ENCODE measurements at regions not wholly inside any gene's neighbourhood (a gene's known extent, or its start where the extent isn't known, plus 50 kb on each side); places are given as distances from the start of the nearest gene placed in this dataset.

DNA sequence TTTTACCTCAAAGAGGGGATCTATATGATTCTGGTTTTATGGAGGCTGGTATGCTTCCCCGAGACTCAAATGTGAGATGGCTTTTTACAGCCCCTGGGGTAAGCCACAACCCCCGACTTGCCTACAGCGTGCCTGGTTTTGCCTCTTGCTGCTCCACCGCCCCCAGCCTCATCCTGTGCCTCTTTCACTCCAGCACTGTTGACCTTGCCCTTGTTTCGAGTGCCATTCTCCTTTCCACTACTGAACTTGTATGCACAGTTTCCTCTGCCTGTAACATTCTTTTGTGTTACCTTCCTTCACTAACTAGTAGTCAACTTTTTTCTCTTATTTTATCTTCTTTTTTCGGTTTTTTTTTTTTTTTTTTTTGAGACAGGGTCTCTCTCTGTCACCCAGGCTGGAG lies 219.0 kb upstream of the ZBED5 start:
- DNase-seq = no peak

DNA sequence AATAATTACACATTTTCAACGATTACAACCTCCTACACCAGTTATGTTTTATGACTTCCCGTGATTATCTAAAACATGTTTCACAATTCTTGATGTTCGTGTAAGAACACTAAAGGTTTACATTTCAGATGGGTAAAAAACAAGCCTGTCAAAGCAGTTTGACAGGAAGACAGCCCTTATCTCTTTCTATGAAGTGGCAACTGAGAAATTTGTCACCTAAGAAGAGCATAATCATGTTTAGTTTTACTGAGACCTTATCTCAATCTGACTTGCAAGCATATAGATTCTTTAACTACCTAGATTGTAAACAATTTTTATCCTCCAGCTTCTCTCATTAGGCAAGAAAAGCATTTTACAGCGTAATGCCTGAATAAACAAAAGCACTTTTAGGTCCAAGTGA lies 218.4 kb upstream of the ZBED5 start:
- DNase-seq = no peak

DNA sequence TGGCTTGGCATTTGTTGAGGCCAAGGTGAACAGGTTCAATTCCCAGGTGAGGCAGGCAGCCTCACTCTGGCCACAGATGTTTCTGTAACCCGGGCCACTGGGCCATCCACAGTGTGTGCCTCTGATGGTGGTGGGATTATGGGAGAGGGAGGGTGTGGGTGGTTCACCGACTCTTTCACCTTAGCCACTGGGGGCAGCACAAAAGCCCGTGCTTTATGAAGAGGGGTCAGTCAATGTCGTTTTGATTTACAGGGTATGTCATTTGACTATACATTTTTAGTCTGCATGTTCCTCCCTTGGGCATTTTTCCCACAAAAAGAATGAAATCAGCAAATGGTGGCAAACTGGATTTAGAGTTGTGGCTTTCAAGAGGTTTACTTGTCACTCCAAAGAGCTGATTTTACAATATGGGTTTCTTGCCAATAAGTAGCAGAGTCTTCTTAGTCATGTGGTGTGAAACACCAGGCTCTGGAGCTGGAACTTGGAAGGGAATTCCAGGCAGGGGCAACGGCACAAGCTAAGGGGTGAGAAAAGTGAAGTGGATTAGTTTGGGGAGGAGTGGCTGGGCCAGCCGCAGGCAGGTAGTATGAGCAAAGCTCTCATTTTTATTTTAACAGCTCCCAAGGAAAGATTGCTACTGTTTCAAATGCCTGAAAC lies 217.8 kb upstream of the ZBED5 start:
- DNase-seq = no peak

DNA sequence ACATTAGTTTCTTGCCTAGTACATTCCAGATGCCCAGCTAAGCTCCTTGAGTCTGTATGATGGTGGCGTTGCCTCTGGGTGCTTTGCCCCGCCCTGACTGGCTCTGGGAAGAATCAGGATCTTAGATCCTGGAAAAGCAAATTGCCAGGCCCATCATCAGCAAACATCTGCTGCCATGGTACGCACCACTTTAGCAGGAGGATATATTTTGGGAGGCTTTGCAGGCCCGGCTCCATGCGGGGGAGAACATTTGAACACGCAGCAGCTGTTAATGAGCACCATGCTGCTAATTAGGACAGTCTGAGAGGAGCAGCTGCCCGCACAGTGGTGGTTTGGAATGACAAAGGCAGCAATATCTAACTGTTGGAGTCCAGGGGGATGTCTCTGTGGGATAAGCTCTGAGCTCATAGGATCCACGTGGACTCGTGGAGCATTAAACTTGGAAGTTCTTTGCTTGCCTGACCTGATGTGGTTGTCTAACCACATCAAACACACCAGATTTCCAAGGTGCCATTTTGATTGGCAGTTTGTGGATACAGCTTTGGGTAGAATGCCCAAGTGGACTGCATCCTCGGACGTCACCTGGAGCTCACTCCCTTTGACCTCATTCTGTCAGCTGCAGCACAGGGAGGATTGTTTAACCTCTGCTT lies 217.0 kb upstream of the ZBED5 start:
- DNase-seq = no peak

GRCh38 chr11:11073996-11074395 lies 216.1 kb upstream of the ZBED5 start:
- no peak for DNase-seq

DNA sequence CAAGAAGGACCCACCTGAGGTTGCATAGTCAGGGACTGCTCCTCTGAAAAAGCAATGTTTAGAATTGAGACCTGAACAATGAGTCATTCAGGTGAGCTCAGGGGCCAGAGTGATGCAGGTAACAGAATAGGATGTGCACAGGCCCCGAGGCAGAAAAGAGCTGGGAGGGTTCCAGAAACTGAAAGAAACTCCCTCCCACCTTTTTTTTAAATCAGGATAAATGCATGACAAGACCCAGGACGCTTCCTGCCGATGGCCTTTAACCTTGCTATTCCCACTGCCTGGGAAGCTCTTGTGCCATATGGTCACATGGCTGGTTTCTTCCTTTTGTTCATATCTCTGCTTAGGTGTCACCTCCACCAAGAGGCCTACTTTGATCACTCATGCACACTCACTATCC lies 214.2 kb upstream of the ZBED5 start:
- DNase-seq = no peak

DNA sequence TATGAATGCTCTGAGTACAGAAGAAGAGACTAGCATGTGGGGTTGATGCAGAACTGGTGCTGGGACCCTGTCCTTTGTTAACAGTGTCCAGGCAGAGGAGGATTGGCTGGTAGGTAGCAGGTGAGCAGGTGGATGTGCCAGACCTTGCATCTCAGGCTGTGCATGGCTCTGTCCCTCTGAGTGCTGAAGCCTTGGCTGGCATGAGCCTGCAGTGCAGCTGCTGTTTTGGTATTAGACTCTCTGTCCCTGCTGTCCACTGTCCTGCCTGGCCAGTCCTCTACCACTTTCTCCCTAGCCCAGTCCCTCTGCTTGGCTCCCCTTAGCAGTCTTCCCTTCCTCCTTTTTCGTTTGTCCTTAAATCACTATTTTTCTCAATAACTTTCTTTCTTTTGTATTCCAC lies 213.6 kb upstream of the ZBED5 start:
- no peak for DNase-seq

DNA sequence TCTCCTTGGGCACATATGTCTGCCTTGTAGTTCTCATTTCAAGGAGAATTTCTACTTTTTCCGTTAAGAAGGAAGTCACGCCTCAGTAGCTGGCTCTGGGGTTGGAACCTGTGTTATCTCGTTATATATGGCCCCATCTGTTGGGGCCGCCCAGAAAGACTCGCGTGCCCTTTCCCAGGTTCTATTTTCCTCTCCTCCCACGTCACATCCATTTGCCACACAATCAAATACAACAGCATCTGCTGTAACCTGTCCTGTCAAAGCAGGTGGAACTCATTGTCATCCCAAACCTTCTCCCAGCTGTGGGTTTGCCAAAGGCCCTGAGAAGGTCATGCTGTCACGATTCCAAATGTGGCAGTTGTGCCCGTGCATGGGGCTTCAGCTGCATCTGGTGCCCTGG lies 213.1 kb upstream of the ZBED5 start:
- no peak for DNase-seq

DNA sequence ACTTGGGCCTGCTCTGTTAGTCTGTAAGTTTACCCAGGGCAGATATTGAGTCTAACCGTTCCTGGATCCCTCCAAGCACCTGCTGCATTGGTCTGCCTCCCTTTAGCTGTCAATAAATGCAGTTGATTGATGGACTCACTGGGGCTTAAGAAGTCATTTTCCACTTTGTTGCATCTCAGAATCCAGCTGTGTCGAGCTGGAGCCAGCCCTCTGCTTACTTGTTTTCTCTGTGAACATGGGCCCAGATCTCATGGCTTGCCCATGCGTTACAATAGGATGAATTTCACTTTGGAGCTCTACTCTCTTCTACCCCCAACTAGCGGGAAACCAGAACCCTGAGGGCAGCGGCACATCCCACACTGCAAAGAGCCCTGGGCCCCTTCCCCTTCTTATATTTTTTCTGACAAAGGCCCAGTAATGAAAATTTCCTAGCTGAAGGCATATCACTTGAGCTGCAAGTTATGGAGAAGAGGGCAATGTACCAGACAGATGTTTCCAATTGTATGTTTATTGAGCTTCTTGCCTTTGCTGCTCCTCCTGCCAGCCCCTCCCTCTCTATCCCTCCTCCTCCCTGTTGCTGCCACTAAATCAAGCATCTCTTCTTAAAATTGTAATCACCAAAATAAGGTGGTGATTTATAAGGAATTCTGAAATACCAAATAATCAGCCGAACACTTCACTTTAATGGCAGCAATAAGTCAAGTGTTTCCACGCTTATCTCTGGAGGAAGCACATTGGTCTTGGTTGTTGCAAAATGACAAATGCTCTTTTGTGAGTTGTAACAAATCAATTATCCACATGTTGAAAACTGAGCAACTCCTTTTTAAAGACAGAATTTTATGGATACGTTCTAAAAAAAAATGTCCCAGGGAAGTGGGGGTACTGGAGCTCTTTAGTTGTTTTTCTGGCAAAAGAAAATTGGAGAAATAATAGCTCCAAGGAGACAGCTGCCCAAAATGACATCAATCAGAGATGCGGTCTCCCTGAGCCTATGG lies 212.3 kb upstream of the ZBED5 start:
- no peak for DNase-seq

DNA sequence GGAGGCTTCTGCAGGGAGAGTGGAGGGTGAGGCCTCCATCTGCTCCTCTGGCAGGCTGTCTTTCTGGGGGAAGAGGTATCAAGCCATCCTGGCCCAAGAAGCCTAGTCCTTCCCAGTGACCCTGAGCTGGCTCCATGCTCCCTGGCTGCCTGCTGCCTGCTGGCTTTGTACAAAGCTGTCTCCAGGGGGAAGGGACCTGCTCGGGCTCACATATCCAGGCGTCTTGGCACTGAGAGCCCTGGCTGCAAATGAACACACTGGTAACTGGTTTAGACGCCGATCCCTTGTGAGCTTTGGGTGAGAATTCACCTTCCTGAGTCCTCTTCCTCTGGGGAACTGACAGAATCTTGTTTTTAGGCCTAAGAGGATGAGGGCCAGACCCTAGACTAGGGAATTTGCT lies 210.3 kb upstream of the ZBED5 start:
- DNase-seq = no peak

DNA sequence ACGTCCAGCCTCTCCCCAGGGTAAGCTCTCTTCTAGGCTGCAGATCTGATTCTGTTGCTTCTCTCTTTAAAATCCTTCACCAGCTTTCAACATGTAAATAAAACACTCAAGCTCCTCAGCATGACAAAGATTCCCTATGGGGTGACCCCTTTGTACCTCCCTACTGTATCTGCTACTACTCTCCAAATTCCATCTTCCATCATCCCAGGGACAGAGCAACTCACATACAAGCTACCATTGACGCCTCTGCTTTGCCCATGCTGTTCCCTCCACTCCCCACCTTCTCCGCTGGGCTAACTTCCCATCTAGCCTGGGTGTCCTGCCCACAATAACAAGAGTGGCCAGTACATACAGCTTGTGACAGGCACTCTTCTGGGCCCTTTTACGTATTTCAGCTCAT lies 207.5 kb upstream of the ZBED5 start:
- DNase-seq = no peak

- DNase-seq = no peak
Measured at GRCh38 chr11:11057472-11057854, 199.6 kb upstream of the ZBED5 start.

- no peak for DNase-seq
Measured at GRCh38 chr11:11056749-11057471, 199.1 kb upstream of the ZBED5 start.

DNA sequence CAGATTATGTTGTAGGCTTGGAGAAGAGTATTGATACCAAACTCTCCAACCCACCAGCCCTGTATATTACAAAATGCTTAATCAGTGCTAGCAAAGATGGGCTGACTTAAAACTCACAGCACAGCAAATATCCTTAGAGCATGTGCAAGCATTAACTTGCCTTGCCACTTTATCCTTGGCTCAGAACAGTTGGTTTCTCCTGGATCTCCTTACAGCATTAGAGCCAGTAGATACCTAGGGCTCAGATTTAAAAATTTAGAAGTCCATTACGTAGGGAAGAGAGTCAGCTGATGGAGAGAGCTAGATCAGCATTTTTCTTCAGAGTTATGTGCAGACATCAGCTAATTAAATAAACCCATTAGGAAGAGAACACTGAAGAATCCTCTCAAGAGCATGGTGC lies 198.5 kb upstream of the ZBED5 start:
- no peak for DNase-seq

DNA sequence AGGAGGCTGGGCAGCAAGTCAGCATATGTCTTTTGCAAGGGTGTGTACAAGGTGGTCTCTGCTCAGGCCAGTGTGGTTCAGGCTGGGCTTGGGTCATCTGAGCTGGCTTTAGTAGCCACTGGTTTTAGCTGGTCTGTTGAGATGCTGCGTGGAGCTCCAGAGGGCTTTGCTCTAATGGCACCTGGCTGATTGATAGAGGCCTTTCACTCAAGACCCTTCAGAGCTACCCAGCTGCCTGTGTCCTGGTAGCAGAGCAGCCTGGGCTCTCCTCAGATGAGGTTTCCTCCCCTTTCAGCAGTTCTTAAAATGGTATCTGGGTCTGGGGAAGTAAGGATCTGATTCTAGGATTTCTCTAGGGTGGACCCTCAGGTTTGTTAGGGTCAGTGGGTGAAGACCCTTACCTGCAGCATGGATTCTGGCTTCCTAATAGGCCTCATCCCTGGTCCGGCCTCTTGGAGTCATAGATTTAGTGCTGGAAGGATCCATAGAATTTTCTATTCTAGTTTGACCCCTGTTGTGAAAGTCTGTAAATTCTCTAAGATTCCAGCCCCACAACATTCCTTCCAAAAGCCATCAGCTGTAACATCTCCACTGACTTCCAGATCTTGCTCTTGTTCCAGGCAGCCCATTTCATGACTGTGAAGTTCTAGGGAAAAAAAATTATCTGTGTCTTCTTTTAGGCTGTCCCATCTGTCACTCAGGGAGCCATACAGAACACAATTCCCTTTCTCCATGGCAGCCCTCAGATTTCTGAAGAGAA lies 190.2 kb upstream of the ZBED5 start:
- no peak for DNase-seq

DNA sequence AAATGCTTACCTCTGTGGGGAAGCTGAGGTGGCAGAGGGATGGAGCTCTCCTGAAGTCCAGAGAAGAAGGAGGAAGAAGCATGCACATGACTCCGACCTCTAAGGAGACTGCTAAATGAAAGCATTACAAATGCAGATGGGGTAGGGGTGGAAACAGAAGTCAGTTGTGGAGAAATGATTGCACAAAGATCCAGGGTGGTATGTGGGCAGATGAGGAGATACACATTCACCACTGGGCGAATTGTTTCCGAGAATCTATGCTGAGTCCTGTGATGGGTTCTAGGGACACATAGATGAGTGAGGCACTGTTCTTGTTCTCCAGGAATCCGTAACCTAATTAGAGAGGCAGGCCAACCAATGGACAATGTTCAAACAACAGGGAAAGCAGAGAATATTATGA lies 188.9 kb upstream of the ZBED5 start:
- no peak for DNase-seq

GRCh38 chr11:11045156-11045930 lies 187.5 kb upstream of the ZBED5 start:
- DNase-seq = no peak

DNA sequence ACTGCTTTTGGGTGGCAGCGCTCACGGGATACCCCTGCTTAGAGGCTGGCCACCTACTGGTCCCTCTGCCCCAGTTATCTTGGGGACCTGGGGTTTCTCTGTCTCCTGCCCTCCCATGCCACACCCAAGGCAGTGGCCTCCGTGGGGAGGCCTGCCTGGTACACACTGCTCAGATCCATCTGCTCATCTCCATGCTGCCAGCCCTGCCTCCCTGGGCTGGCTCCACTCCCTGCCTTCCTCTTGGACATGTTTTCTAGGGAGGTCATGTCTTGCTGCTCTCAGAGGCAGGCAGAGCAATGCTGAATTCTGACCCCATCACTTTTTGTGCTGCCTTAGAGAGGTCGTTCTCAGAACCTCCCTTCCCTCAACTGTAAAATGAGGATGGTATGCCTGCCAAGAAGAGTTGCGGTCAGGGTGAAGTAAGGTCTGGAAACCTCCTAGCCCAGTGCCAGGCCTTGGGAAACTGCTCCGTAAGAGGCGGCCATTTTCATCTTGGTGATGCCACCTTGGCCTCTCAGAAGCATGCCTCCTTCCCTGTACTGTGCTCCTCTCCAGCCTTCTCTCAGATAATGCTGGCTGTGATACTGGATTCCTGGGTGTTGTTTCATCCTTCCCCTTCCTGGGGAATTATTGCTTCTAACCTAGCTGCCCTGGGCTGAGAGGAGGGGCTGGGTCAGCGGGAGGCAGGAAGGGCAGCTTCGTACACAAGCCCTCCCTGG lies 186.4 kb upstream of the ZBED5 start:
- DNase-seq = no peak

GRCh38 chr11:11043721-11044120 lies 185.9 kb upstream of the ZBED5 start:
- no peak for DNase-seq

DNA sequence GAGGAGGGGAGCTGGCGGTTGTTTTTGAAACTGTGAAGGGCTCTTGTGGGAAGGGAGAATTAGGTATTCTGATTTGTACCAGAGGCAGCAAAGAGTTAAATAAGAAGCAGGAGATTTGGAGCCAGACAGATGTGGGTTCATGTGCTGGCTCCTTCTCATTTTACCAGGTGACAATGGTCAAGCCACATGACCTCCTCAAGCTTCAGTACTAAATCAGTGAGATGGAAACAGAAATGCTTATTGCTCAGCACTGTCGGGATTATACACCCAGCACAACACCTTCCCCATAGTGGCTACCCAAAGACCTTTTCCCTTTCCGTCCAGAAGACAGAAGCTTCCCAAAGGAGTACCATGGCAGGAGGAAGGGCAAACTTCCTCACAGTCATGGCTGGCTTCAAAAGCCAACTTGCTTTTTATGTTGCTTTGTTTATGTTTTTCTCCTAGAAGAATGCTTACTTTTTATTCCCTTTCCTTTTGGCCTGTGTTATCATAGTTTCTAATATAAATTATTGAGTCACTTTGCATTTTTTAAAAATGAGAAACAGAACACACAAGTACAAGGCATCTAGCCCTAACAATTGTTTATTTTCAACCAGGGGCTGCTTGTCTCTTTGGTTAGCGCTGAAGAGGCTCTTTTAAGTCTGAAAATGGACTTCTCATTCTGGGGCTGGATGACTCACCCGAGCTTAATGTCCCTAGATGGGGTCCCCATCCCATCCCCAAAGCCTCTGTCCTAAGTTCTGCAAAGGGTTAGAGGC lies 181.5 kb upstream of the ZBED5 start:
- DNase-seq = no peak

All from CD4-positive, alpha-beta T cell treated with Interleukin-10 for 1 hour (primary cell).